Upper lobe of left lung (tissue), 4 donors: ENCODE measurements at regions not wholly inside any gene's neighbourhood (a gene's known extent, or its start where the extent isn't known, plus 50 kb on each side); places are given as distances from the start of the nearest gene placed in this dataset.
"Not testable (repeated sequence)": the region's sequence is repeated elsewhere in the genome, so short reads cannot be mapped to it uniquely, and the experiment has no call there.

Source experiments
- CTCF ChIP-seq, 6 experiments: fragments of 450-650 bp in 4 of 6; fragments of 200-600 bp in 2 of 6; sonication (generic) in 2 of 6; IDR thresholded peaks; one replicate each; pipeline ENCODE4 v1.5.1; 2016 to 2019; ENCODE audit warnings: antibody characterized with exemption in 6 of 6
- POLR2AphosphoS5 ChIP-seq, 2 donors: sonication (generic); formaldehyde crosslinking; IDR thresholded peaks; one replicate each; pipeline ENCODE4 v1.5.1; 2017; ENCODE audit warnings: antibody characterized with exemption in 2 of 2

GRCh38 chr2:110323832-110324231 is 111.5 kb upstream of the MTLN start:
- not testable (repeated sequence) for TF ChIP-seq CTCF, POLR2AphosphoS5 (IDR thresholded peaks at IDR 0.05)
